K562 (cell line): ENCODE measurements at regions not wholly inside any gene's neighbourhood (a gene's known extent, or its start where the extent isn't known, plus 50 kb on each side); places are given as distances from the start of the nearest gene placed in this dataset.
A peak's percentile ranks its signal among the peaks of the same experiment; 100 is the strongest.

Source experiments
- ATAC-seq: fragments of 200-7000 bp; cut with Tn5 transposase; 3 replicates; pipeline ENCODE4 v1.9.1; 2020; ENCODE audit warnings: moderate library complexity
- BruUV-seq: library from RNA; stranded (reverse); fragments of 400-500 nt; replicated peaks from 2 replicates; lab custom pipeline; 2021; lab: Mats Ljungman, UMichigan
- CTCF ChIA-PET: fragments of 300-600 bp; formaldehyde crosslinking; extraction: SDS; loops from one replicate; lab custom pipeline; 2021; ENCODE audit warnings: low intra/inter-chr PET ratio; lab: Yijun Ruan, JAX
- POLR2A ChIA-PET: fragments of 300-600, 350-650 bp; sonication (Branson Sonifier 250); formaldehyde crosslinking; extraction: SDS; loops from one replicate; lab custom pipeline; 2021; ENCODE audit warnings: antibody characterized with exemption, inconsistent platforms; lab: Yijun Ruan, JAX
- DNase-seq, 4 experiments: peaks; one replicate each; pipeline versions ENCODE4 v3.0.0 to v3.0.0-alpha.2; 2011 to 2018; ENCODE audit warnings: low spot score in 3 of 4, mixed read lengths in 3 of 4; ENCODE audit errors: extremely low read depth in 1 of 4
- FAIRE-seq: peaks from 2 replicates; lab custom pipeline; 2011; peaks lifted over from hg19 to GRCh38; lab: Jason Lieb, UNC
- H2AFZ ChIP-seq: 2 replicates; pipeline ENCODE4 v1.6.0; 2011; ENCODE audit warnings: low read depth, low read length, control low read depth, inconsistent platforms
- H3K27ac ChIP-seq: fragments of 200-600 bp; 3 replicates; pipeline ENCODE4 v1.8.0; 2011; ENCODE audit warnings: low read depth, mild to moderate bottlenecking, control low read depth, inconsistent platforms, low read length, moderate library complexity, mixed read lengths; ENCODE audit errors: extremely low read depth
- H3K27me3 ChIP-seq, 2 experiments: fragments of 300-600 bp in 1 of 2; 2 replicates in 1 of 2; 3 replicates in 1 of 2; pipeline versions ENCODE4 v1.6.0 to v1.8.0; 2011; ENCODE audit warnings: inconsistent platforms in 2 of 2, low read length in 2 of 2, mild to moderate bottlenecking in 1 of 2, mixed read lengths in 1 of 2, moderate library complexity in 1 of 2; ENCODE audit not compliant: control insufficient read depth in 2 of 2, insufficient read depth in 2 of 2
- H3K36me3 ChIP-seq: fragments of 300-600 bp; 3 replicates; pipeline ENCODE4 v1.8.0; 2011; ENCODE audit warnings: mild to moderate bottlenecking, low read length, inconsistent platforms; ENCODE audit not compliant: control insufficient read depth, insufficient read depth
- H3K4me1 ChIP-seq, 2 experiments: fragments of 200-600 bp in 1 of 2; replicated peaks in 1 of 2; 2 replicates in 1 of 2; 3 replicates in 1 of 2; pipeline versions ENCODE4 v1.5.1 to v1.8.0; 2011; ENCODE audit warnings: inconsistent platforms in 2 of 2, low read length in 2 of 2, mild to moderate bottlenecking in 1 of 2, mixed read lengths in 1 of 2, moderate library complexity in 1 of 2; ENCODE audit not compliant: control insufficient read depth in 2 of 2, insufficient read depth in 2 of 2
- H3K4me2 ChIP-seq: 2 replicates; pipeline ENCODE4 v1.6.1; 2011; ENCODE audit warnings: low read length, control low read depth, inconsistent platforms, mixed read lengths; ENCODE audit not compliant: insufficient read depth
- H3K4me3 ChIP-seq: fragments of 200-600 bp; sonication (generic), shearing (Covaris generic); 2 replicates; pipeline ENCODE4 v1.5.1; 2016; ENCODE audit warnings: control low read depth, inconsistent platforms
- H3K79me2 ChIP-seq: fragments of 200-600 bp; 3 replicates; pipeline ENCODE4 v1.8.0; 2011; ENCODE audit warnings: low read length, inconsistent platforms; ENCODE audit not compliant: control insufficient read depth, insufficient read depth
- H3K9ac ChIP-seq, 2 experiments: 2 replicates each; pipeline versions ENCODE4 v1.6.0 to v1.6.1; 2011; ENCODE audit warnings: low read depth in 2 of 2, low read length in 2 of 2, control low read depth in 1 of 2, inconsistent platforms in 1 of 2, mild to moderate bottlenecking in 1 of 2, mixed read lengths in 1 of 2; ENCODE audit not compliant: insufficient read depth in 1 of 2
- H3K9me1 ChIP-seq: one replicate; pipeline ENCODE4 v1.6.0; 2011; ENCODE audit warnings: inconsistent platforms, mild to moderate bottlenecking, low read length, moderate library complexity; ENCODE audit not compliant: control insufficient read depth, insufficient read depth
- H3K9me3 ChIP-seq: replicated peaks from 2 replicates; pipeline ENCODE4 v1.5.1; 2011; ENCODE audit warnings: low read depth, low read length, inconsistent platforms; ENCODE audit not compliant: control insufficient read depth, insufficient read depth
- H4K20me1 ChIP-seq: replicated peaks from 2 replicates; pipeline ENCODE4 v1.6.1; 2011; ENCODE audit warnings: low read length, inconsistent platforms, mixed read lengths; ENCODE audit not compliant: control insufficient read depth, insufficient read depth
- ATF1 ChIP-seq, 2 experiments: fragments of 450-650 bp in 1 of 2; IDR thresholded peaks; 2 replicates each; pipeline ENCODE4 v1.6.1; 2016; ENCODE audit warnings: missing compliant biosample characterization in 1 of 2, missing genetic modification characterization in 1 of 2
- ATF6 ChIP-seq: sonication (generic); formaldehyde crosslinking; IDR thresholded peaks from 2 replicates; pipeline ENCODE4 v1.4.0; 2020; ENCODE audit warnings: mild to moderate bottlenecking, missing genetic modification reagents
- EP300 ChIP-seq: IDR thresholded peaks from 2 replicates; pipeline ENCODE4 v1.6.1; 2012; ENCODE audit warnings: low read length, improper control_type of control experiment
- FOXJ3 ChIP-seq: sonication (generic); formaldehyde crosslinking; IDR thresholded peaks from 2 replicates; pipeline ENCODE4 v1.4.0; 2020; ENCODE audit warnings: mild to moderate bottlenecking, missing genetic modification reagents
- GATAD2A ChIP-seq: fragments of 450-650 bp; IDR thresholded peaks from 2 replicates; pipeline ENCODE4 v1.6.1; 2017
- HNRNPK ChIP-seq: fragments of 200-400 bp; formaldehyde crosslinking; IDR thresholded peaks from one replicate; pipeline ENCODE4 v1.6.1; 2018; ENCODE audit warnings: mild to moderate bottlenecking, low read depth, low read length; ENCODE audit not compliant: poor library complexity, severe bottlenecking
- MBD1 ChIP-seq: fragments of 250-450 bp; sonication (Bioruptor Pico); IDR thresholded peaks from 2 replicates; pipeline ENCODE4 v1.8.0; 2022; ENCODE audit warnings: inconsistent platforms
- NFE2 ChIP-seq: IDR thresholded peaks from 2 replicates; pipeline ENCODE4 v1.6.1; 2014; ENCODE audit warnings: antibody characterized with exemption, low read depth
- TRIM28 ChIP-seq: fragments of 450-650 bp; IDR thresholded peaks from 2 replicates; pipeline ENCODE4 v1.6.1; 2017
- ZFP36 ChIP-seq: fragments of 150-350 bp; IDR thresholded peaks from 2 replicates; pipeline ENCODE4 v1.6.1; 2018; ENCODE audit warnings: low read length, low read depth; ENCODE audit not compliant: partially characterized antibody
- ZNF175 ChIP-seq: fragments of 200-800 bp; sonication (Bioruptor generic); IDR thresholded peaks from 2 replicates; pipeline ENCODE4 v1.6.1; 2016; ENCODE audit warnings: low read depth, mild to moderate bottlenecking, missing genetic modification characterization, missing compliant biosample characterization
- ZNF280B ChIP-seq: fragments of 250-450 bp; sonication (Bioruptor Pico); IDR thresholded peaks from 2 replicates; pipeline ENCODE4 v1.5.1; 2021; ENCODE audit warnings: mild to moderate bottlenecking
- ZNF717 ChIP-seq: fragments of 250-450 bp; sonication (Bioruptor Pico); IDR thresholded peaks from 2 replicates; pipeline ENCODE4 v1.5.0; 2021
- WGBS: fragments of 100-300 bp; shearing (Covaris generic); methylation state at CpG from one replicate; pipeline ENCODE4 v1.1.6; 2016; ENCODE audit warnings: low coverage, mixed read lengths; ENCODE audit not compliant: insufficient coverage; ENCODE audit errors: missing lambda C conversion rate; 5-methylcytosine and 5-hydroxymethylcytosine counted together
- in situ Hi-C: fragments of 300-500 bp; cut with MboI; formaldehyde crosslinking; loops from 4 replicates; pipeline ENCODE4 v1.15.0; 2018; ENCODE audit warnings: inconsistent platforms, mixed read lengths
- intact Hi-C: fragments of 100-400 bp; cut with micrococcal nuclease; formaldehyde crosslinking; loops from 2 replicates; pipeline ENCODE4 v1.14.2; 2022

GRCh38 chr4:125750828-125751466, 436.2 kb downstream of the FAT4 start:
- Histone ChIP-seq H3K4me2 (no peak overlapping the region), H4K20me1 (no peaks in the 10 kb centered on the region), H3K36me3 (no peaks in the 10 kb centered on the region), H3K27me3 (no peaks in the 10 kb centered on the region), H3K9me3 (no peaks in the 10 kb centered on the region), H3K4me1 (no peaks in the 10 kb centered on the region), H3K4me3 (no peak overlapping the region), H3K9ac (no peak overlapping the region), H3K27ac (no peak overlapping the region), H3K79me2 (no peaks in the 10 kb centered on the region), H3K9me1 (no peaks in the 10 kb centered on the region), H2AFZ (no peak overlapping the region)
- in situ Hi-C loops (no loop called here), intact Hi-C loops (loop anchor here (1.0 kb wide), 1 partner anchor 438 kb away; no protein-coding TSS in a partner anchor)
- BruUV-seq: no TSS peak
- FAIRE-seq (no peak), DNase-seq (peak in 1 of 4 experiments; percentile 3), ATAC-seq (no peak)
- under 1% methylated on average over 6 of the region's 6 CpGs for WGBS
- CTCF ChIA-PET: no interaction called here
- POLR2A ChIA-PET: no interaction called here
- TF ChIP-seq HNRNPK: no peak
- TF ChIP-seq TRIM28: no peak
- TF ChIP-seq ZNF717 (CRISPR knock-in tag): no peak
- no peak for TF ChIP-seq ZNF175 (CRISPR knock-in tag)
- no peak for TF ChIP-seq GATAD2A
- no peak for TF ChIP-seq FOXJ3
- TF ChIP-seq ZFP36: no peak
- TF ChIP-seq NFE2: no peak
- TF ChIP-seq ATF6 (CRISPR knock-in tag): no peak
- TF ChIP-seq ATF1 (CRISPR knock-in tag; IDR thresholded peaks at IDR 0.05): no peak
- no peak for TF ChIP-seq ATF1 (tag; IDR thresholded peaks at IDR 0.05)
- no peak for TF ChIP-seq MBD1 (CRISPR knock-in tag)
- no peak for TF ChIP-seq ZNF280B (CRISPR knock-in tag)
- TF ChIP-seq EP300: no peak
